ENCODE measurements at regions not wholly inside any gene's neighbourhood (a gene's known extent, or its start where the extent isn't known, plus 50 kb on each side); places are given as distances from the start of the nearest gene placed in this dataset.

GRCh38 chr12:85489194-85489593, 209.2 kb downstream of the ALX1 start:
- in situ Hi-C loops (cut with MboI; ENCODE audit: low sequenced_read_pairs): no loop called here

GRCh38 chr12:85504164-85504563, 224.1 kb downstream of the ALX1 start:
- in situ Hi-C loops (cut with MboI; ENCODE audit: low sequenced_read_pairs): no loop called here

GRCh38 chr12:85504624-85505023, 224.6 kb downstream of the ALX1 start:
- in situ Hi-C loops (cut with MboI; ENCODE audit: low sequenced_read_pairs): no loop called here

- in situ Hi-C loops (cut with MboI; ENCODE audit: low sequenced_read_pairs): no loop called here
Measured at GRCh38 chr12:85507456-85507855, 227.4 kb downstream of the ALX1 start.

- in situ Hi-C loops (cut with MboI; ENCODE audit: low sequenced_read_pairs): no loop called here
Measured at GRCh38 chr12:85509081-85509856, 229.2 kb downstream of the ALX1 start.

- in situ Hi-C loops (cut with MboI; ENCODE audit: low sequenced_read_pairs): no loop called here
Measured at GRCh38 chr12:85509857-85510256, 229.8 kb downstream of the ALX1 start.

GRCh38 chr12:85516039-85516438, 236.0 kb downstream of the ALX1 start:
- in situ Hi-C loops (cut with MboI; ENCODE audit: low sequenced_read_pairs): no loop called here

GRCh38 chr12:85516667-85517325, 236.8 kb downstream of the ALX1 start:
- in situ Hi-C loops (cut with MboI; ENCODE audit: low sequenced_read_pairs): no loop called here

GRCh38 chr12:85519163-85519562, 239.1 kb downstream of the ALX1 start:
- in situ Hi-C loops (cut with MboI; ENCODE audit: low sequenced_read_pairs): no loop called here

GRCh38 chr12:85523197-85523596, 243.2 kb downstream of the ALX1 start:
- in situ Hi-C loops (cut with MboI; ENCODE audit: low sequenced_read_pairs): no loop called here

GRCh38 chr12:85527192-85527591, 247.2 kb downstream of the ALX1 start:
- in situ Hi-C loops (cut with MboI; ENCODE audit: low sequenced_read_pairs): no loop called here

- in situ Hi-C loops (cut with MboI; ENCODE audit: low sequenced_read_pairs): no loop called here
Measured at GRCh38 chr12:85529896-85530295, 249.9 kb downstream of the ALX1 start.

GRCh38 chr12:85530456-85530855, 250.4 kb downstream of the ALX1 start:
- in situ Hi-C loops (cut with MboI; ENCODE audit: low sequenced_read_pairs): no loop called here

GRCh38 chr12:85531341-85531740, 251.3 kb downstream of the ALX1 start:
- in situ Hi-C loops (cut with MboI; ENCODE audit: low sequenced_read_pairs): no loop called here

- in situ Hi-C loops (cut with MboI; ENCODE audit: low sequenced_read_pairs): no loop called here
Measured at GRCh38 chr12:85549640-85550039, 269.6 kb downstream of the ALX1 start.

GRCh38 chr12:85550924-85551323, 270.9 kb downstream of the ALX1 start:
- in situ Hi-C loops (cut with MboI; ENCODE audit: low sequenced_read_pairs): no loop called here

GRCh38 chr12:85552461-85552860, 272.4 kb downstream of the ALX1 start:
- in situ Hi-C loops (cut with MboI; ENCODE audit: low sequenced_read_pairs): no loop called here

GRCh38 chr12:85557850-85558249, 277.8 kb downstream of the ALX1 start:
- in situ Hi-C loops (cut with MboI; ENCODE audit: low sequenced_read_pairs): no loop called here

GRCh38 chr12:85558684-85559083, 277.5 kb downstream of the RASSF9 start:
- in situ Hi-C loops (cut with MboI; ENCODE audit: low sequenced_read_pairs): no loop called here

GRCh38 chr12:85559127-85559526, 277.1 kb downstream of the RASSF9 start:
- in situ Hi-C loops (cut with MboI; ENCODE audit: low sequenced_read_pairs): no loop called here

- in situ Hi-C loops (cut with MboI; ENCODE audit: low sequenced_read_pairs): no loop called here
Measured at GRCh38 chr12:85559536-85559935, 276.7 kb downstream of the RASSF9 start.

GRCh38 chr12:85562765-85563164, 273.4 kb downstream of the RASSF9 start:
- in situ Hi-C loops (cut with MboI; ENCODE audit: low sequenced_read_pairs): no loop called here
